Uterus (tissue), 2 donors: ENCODE measurements at regions not wholly inside any gene's neighbourhood (a gene's known extent, or its start where the extent isn't known, plus 50 kb on each side); places are given as distances from the start of the nearest gene placed in this dataset.

ENCODE experiments used
- CTCF ChIP-seq, 4 experiments: fragments of 200-600 bp in 2 of 4; fragments of 450-650 bp in 2 of 4; sonication (generic) in 2 of 4; IDR thresholded peaks; one replicate each; pipeline ENCODE4 v1.5.1; 2016 to 2019; ENCODE audit warnings: antibody characterized with exemption in 4 of 4, mild to moderate bottlenecking in 2 of 4, moderate library complexity in 1 of 4
- POLR2A ChIP-seq, 2 donors: fragments of 450-650 bp; IDR thresholded peaks; one replicate each; pipeline ENCODE4 v1.6.1; 2016; ENCODE audit warnings: antibody characterized with exemption in 2 of 2, mild to moderate bottlenecking in 1 of 2, moderate library complexity in 1 of 2

- TF ChIP-seq CTCF (IDR thresholded peaks at IDR 0.05) (no peak), POLR2A (IDR thresholded peaks at IDR 0.05) (no peak)
These were observed 155.7 kb upstream of the BLID start for GRCh38 chr11:122271745-122272144.
